ENCODE measurements at regions not wholly inside any gene's neighbourhood (a gene's known extent, or its start where the extent isn't known, plus 50 kb on each side); places are given as distances from the start of the nearest gene placed in this dataset.

DNA sequence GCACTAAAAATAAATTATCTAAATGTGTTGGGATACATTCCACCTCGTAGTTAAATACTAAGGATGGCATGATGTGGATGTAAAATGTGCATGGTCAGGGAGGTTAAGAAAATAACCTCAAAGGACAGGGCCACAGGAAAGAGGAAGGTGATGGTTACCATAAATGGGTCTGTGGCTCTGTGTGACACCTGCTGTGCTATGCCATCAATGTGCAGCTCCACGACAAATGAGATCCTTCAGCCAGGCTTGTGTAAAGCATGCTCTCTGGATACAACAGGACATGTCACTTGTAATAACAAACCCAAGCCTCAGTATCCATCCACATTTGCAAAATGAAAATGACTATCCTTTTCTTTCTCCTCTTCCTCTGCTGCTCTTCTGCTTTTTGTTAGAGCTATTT lies 456.7 kb upstream of the RASGRP1 start:
- H3K36me3 Mint-ChIP-seq, result no peaks in the 10 kb centered on the region
- Histone ChIP-seq H3K36me3 (replicated peaks in 1 of 2; ENCODE audit: control insufficient read depth in 1 of 2, insufficient read depth in 2 of 2, low read length in 2 of 2) (no peaks in the 10 kb centered on the region), H3K27me3 (ENCODE audit: control insufficient read depth in 2 of 2, insufficient read depth in 2 of 2, low read length in 2 of 2) (no peaks in the 10 kb centered on the region), H3K27ac (ENCODE audit: low read depth in 1 of 2, low read length in 2 of 2) (no peak overlapping the region), H3K4me2 (replicated peaks; ENCODE audit: extremely low read depth, low read length, poor library complexity, severe bottlenecking) (no peak overlapping the region), H3K9me3 (replicated peaks in 1 of 2; ENCODE audit: control insufficient read depth in 1 of 2, insufficient read depth in 1 of 2, low read length in 2 of 2) (peaks cover 0 to 5% of the 10 kb centered on the region in 2 donors), H4K20me1 (ENCODE audit: insufficient read depth, low read length) (no peaks in the 10 kb centered on the region), H2AFZ (ENCODE audit: insufficient read depth, low read depth, low read length, poor library complexity, severe bottlenecking) (no peak overlapping the region), H3K79me2 (ENCODE audit: insufficient read depth, low read length) (no peaks in the 10 kb centered on the region), H3K4me3 (replicated peaks in 1 of 3; ENCODE audit: low read depth in 2 of 3, low read length in 3 of 3) (no peak overlapping the region), H3K4me1 (ENCODE audit: control insufficient read depth in 1 of 2, insufficient read depth in 2 of 2, low read length in 2 of 2) (no peaks in the 10 kb centered on the region), H3K9ac (ENCODE audit: insufficient read depth, low read length, poor library complexity, severe bottlenecking) (no peak overlapping the region)
- no peak overlapping the region for H3K27ac Mint-ChIP-seq
- TF ChIP-seq, protein P1, sequence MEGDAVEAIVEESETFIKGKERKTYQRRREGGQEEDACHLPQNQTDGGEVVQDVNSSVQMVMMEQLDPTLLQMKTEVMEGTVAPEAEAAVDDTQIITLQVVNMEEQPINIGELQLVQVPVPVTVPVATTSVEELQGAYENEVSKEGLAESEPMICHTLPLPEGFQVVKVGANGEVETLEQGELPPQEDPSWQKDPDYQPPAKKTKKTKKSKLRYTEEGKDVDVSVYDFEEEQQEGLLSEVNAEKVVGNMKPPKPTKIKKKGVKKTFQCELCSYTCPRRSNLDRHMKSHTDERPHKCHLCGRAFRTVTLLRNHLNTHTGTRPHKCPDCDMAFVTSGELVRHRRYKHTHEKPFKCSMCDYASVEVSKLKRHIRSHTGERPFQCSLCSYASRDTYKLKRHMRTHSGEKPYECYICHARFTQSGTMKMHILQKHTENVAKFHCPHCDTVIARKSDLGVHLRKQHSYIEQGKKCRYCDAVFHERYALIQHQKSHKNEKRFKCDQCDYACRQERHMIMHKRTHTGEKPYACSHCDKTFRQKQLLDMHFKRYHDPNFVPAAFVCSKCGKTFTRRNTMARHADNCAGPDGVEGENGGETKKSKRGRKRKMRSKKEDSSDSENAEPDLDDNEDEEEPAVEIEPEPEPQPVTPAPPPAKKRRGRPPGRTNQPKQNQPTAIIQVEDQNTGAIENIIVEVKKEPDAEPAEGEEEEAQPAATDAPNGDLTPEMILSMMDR (IDR thresholded peaks at IDR 0.05), result no peak
- WGBS (ENCODE audit: insufficient coverage), result 83% methylated on average over 1 of the region's 2 CpGs
- H3K9me3 Mint-ChIP-seq, result peaks cover 0 to 7% (median 0%) of the 10 kb centered on the region in 7 donors
- H3K4me1 Mint-ChIP-seq, result no peaks in the 10 kb centered on the region
- no peak for DNase-seq
- no peak overlapping the region for H3K4me3 Mint-ChIP-seq
- peaks cover 2 to 6% (median 5%) of the 10 kb centered on the region in 3 donors for H3K27me3 Mint-ChIP-seq (ENCODE audit: low read depth in 3 of 3)
- intact Hi-C loops (cut with micrococcal nuclease), result no loop called here

DNA sequence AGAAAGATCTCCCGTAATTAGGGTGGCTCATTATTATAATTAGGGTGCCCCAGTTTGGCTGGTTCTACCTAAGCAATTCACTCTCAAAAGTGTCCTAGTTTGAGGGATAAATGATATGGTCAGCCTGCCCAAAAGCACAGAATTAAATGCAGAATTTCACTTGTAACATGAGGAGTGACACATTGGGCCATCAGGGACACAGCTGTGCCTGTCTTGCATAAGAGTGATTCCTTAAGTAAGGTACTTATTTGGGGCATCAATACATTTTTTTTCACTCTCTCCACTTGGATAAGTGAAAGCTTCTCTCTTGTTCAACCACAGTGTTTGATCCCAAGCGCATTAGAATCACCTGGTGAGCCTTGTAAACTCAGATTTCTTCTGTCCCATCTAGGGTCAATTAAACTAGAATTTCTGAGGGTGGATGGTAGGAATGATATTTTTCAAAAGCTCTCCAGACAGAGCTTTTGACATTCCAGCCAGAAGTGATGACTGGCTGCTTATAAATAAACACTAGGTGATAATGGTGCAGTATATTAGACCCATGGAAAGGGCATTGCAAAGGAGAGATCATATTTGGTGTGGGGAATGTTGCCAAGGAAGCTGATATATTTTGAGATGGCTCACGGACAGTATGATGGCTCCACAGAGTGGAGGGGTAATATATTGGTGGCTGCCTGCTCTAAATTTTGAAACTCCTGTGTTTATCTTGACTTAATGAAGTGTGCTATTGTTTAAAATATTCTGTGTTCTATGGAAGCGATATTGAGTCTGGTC lies 458.1 kb upstream of the RASGRP1 start:
- H3K4me1 ChIP-seq (ENCODE audit: control insufficient read depth in 1 of 2, insufficient read depth in 2 of 2, low read length in 2 of 2), result no peaks in the 10 kb centered on the region
- WGBS (ENCODE audit: insufficient coverage), result 96% methylated on average over 2 of the region's 4 CpGs
- Mint-ChIP-seq H3K4me1 (no peaks in the 10 kb centered on the region), H3K36me3 (no peaks in the 10 kb centered on the region), H3K9me3 (peaks cover 0 to 7% (median 0%) of the 10 kb centered on the region in 7 donors), H3K27me3 (ENCODE audit: low read depth in 3 of 3) (peaks cover 2 to 5% (median 5%) of the 10 kb centered on the region in 3 donors), H3K27ac (no peak overlapping the region), H3K4me3 (no peak overlapping the region)
- no peaks in the 10 kb centered on the region for H3K27me3 ChIP-seq (ENCODE audit: control insufficient read depth in 2 of 2, insufficient read depth in 2 of 2, low read length in 2 of 2)
- no peak overlapping the region for H2AFZ ChIP-seq (ENCODE audit: insufficient read depth, low read depth, low read length, poor library complexity, severe bottlenecking)
- H3K36me3 ChIP-seq (replicated peaks in 1 of 2; ENCODE audit: control insufficient read depth in 1 of 2, insufficient read depth in 2 of 2, low read length in 2 of 2), result no peaks in the 10 kb centered on the region
- no peak overlapping the region for H3K9ac ChIP-seq (ENCODE audit: insufficient read depth, low read length, poor library complexity, severe bottlenecking)
- intact Hi-C loops (cut with micrococcal nuclease), result no loop called here
- H3K4me3 ChIP-seq (replicated peaks in 1 of 3; ENCODE audit: low read depth in 2 of 3, low read length in 3 of 3), result no peak overlapping the region
- TF ChIP-seq, protein P1 (IDR thresholded peaks at IDR 0.05), result no peak
- no peak overlapping the region for H3K4me2 ChIP-seq (replicated peaks; ENCODE audit: extremely low read depth, low read length, poor library complexity, severe bottlenecking)
- peaks cover 0 to 5% of the 10 kb centered on the region in 2 donors for H3K9me3 ChIP-seq (replicated peaks in 1 of 2; ENCODE audit: control insufficient read depth in 1 of 2, insufficient read depth in 1 of 2, low read length in 2 of 2)
- DNase-seq, result no peak
- no peak overlapping the region for H3K27ac ChIP-seq (ENCODE audit: low read depth in 1 of 2, low read length in 2 of 2)
- no peaks in the 10 kb centered on the region for H3K79me2 ChIP-seq (ENCODE audit: insufficient read depth, low read length)
- H4K20me1 ChIP-seq (ENCODE audit: insufficient read depth, low read length), result no peaks in the 10 kb centered on the region
